ENCODE measurements at regions not wholly inside any gene's neighbourhood (a gene's known extent, or its start where the extent isn't known, plus 50 kb on each side); places are given as distances from the start of the nearest gene placed in this dataset.

DNA sequence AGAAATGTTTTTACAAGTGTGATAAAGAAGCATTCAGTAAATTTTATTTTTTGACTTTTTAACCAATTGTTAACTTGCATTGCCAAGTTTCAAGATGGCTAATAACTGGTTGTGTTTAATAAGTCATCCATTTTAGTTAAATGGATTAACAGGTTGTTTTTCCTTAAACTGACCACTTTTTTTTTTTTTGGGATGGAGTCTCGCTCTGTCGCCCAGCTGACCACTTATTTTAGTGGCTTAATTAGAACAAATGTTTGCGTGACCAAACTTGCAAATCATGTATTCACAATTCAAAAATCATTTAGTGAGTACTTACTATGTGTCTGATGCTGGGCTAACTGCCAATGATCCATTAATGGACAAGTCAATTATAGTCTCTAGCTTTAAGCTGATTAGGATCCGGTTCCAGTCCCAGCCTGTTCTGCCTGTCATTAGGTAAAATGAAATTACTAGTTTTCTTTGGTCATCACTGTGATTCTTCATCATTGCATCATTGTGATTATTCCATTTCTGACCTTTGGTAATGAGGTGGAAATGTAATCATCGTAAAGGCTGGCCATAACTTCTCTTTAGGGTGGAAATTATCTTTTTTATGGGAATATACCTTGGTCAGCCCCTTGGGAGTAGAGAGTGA, 729.2 kb upstream of the MARCKS start:
- WGBS (ENCODE audit: low lambda C conversion rate) = 70% methylated on average over 5 of the region's 5 CpGs
- no peaks in the 10 kb centered on the region for H3K27me3 ChIP-seq (ENCODE audit: insufficient read depth)
- H3K9ac ChIP-seq = no peak overlapping the region
- peaks cover 2% of the 10 kb centered on the region for H3F3A ChIP-seq (replicated peaks; ENCODE audit: insufficient read depth)
- TF ChIP-seq FOXM1 (IDR thresholded peaks at IDR 0.05; ENCODE audit: low read depth) (no peak), YY1 (IDR thresholded peaks at IDR 0.05; ENCODE audit: low read depth) (no peak), RFX5 (IDR thresholded peaks at IDR 0.05; ENCODE audit: low read length) (no peak), SIN3A (IDR thresholded peaks at IDR 0.05; ENCODE audit: borderline replicate concordance, low read depth, low read length) (no peak), IRF3 (IDR thresholded peaks at IDR 0.05; ENCODE audit: low read depth, low read length) (no peak), CTCF (IDR thresholded peaks at IDR 0.05) (no peak), EZH2phosphoT487 (IDR thresholded peaks at IDR 0.05; ENCODE audit: borderline replicate concordance, low read depth) (no peak), RAD21 (IDR thresholded peaks at IDR 0.05; ENCODE audit: low read length) (no peak), PBX3 (IDR thresholded peaks at IDR 0.05) (no peak), GATA2 (CRISPR knock-in tag; IDR thresholded peaks at IDR 0.05) (no peak), TCF12 (IDR thresholded peaks at IDR 0.05) (no peak), RCOR1 (IDR thresholded peaks at IDR 0.05; ENCODE audit: low read length) (no peak), FOXJ3 (CRISPR knock-in tag; IDR thresholded peaks at IDR 0.05) (no peak), EP300 (IDR thresholded peaks at IDR 0.05; ENCODE audit: borderline replicate concordance in 1 of 2, low read depth in 1 of 2, low read length in 1 of 2) (no peak), TAF1 (IDR thresholded peaks at IDR 0.05; ENCODE audit: borderline replicate concordance, low read depth, low read length) (no peak), POLR2AphosphoS5 (IDR thresholded peaks at IDR 0.05; ENCODE audit: low read depth, low read length) (no peak), MAX (IDR thresholded peaks at IDR 0.05; ENCODE audit: low read depth) (no peak)
- TF ChIP-seq, protein P1, sequence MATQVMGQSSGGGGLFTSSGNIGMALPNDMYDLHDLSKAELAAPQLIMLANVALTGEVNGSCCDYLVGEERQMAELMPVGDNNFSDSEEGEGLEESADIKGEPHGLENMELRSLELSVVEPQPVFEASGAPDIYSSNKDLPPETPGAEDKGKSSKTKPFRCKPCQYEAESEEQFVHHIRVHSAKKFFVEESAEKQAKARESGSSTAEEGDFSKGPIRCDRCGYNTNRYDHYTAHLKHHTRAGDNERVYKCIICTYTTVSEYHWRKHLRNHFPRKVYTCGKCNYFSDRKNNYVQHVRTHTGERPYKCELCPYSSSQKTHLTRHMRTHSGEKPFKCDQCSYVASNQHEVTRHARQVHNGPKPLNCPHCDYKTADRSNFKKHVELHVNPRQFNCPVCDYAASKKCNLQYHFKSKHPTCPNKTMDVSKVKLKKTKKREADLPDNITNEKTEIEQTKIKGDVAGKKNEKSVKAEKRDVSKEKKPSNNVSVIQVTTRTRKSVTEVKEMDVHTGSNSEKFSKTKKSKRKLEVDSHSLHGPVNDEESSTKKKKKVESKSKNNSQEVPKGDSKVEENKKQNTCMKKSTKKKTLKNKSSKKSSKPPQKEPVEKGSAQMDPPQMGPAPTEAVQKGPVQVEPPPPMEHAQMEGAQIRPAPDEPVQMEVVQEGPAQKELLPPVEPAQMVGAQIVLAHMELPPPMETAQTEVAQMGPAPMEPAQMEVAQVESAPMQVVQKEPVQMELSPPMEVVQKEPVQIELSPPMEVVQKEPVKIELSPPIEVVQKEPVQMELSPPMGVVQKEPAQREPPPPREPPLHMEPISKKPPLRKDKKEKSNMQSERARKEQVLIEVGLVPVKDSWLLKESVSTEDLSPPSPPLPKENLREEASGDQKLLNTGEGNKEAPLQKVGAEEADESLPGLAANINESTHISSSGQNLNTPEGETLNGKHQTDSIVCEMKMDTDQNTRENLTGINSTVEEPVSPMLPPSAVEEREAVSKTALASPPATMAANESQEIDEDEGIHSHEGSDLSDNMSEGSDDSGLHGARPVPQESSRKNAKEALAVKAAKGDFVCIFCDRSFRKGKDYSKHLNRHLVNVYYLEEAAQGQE (IDR thresholded peaks at IDR 0.05; ENCODE audit: low read depth, low read length) = no peak
- TF ChIP-seq, protein P2, sequence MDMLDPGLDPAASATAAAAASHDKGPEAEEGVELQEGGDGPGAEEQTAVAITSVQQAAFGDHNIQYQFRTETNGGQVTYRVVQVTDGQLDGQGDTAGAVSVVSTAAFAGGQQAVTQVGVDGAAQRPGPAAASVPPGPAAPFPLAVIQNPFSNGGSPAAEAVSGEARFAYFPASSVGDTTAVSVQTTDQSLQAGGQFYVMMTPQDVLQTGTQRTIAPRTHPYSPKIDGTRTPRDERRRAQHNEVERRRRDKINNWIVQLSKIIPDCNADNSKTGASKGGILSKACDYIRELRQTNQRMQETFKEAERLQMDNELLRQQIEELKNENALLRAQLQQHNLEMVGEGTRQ (IDR thresholded peaks at IDR 0.05; ENCODE audit: borderline replicate concordance, low read depth, low read length) = no peak
- TF ChIP-seq, protein P3, sequence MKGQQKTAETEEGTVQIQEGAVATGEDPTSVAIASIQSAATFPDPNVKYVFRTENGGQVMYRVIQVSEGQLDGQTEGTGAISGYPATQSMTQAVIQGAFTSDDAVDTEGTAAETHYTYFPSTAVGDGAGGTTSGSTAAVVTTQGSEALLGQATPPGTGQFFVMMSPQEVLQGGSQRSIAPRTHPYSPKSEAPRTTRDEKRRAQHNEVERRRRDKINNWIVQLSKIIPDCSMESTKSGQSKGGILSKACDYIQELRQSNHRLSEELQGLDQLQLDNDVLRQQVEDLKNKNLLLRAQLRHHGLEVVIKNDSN (IDR thresholded peaks at IDR 0.05; ENCODE audit: borderline replicate concordance, low read depth) = no peak
- CTCF ChIA-PET = no interaction called here
- H3K9me2 ChIP-seq = no peaks in the 10 kb centered on the region
- H3K36me3 ChIP-seq (replicated peaks in 1 of 2; ENCODE audit: control insufficient read depth in 1 of 2, insufficient read depth in 2 of 2, low read length in 1 of 2) = no peaks in the 10 kb centered on the region
- POLR2A ChIA-PET = no interaction called here
- no peak overlapping the region for H3K4me3 ChIP-seq (ENCODE audit: low read depth in 2 of 2, low read length in 1 of 2)
- no peaks in the 10 kb centered on the region for H4K20me1 ChIP-seq (ENCODE audit: insufficient read depth)
- 0 out of 2 replicates have a peak overlapping the region, but pooled peaks have one; percentile 29 for H2AFZ ChIP-seq (ENCODE audit: low read depth)
- H3K79me2 ChIP-seq (ENCODE audit: insufficient read depth) = no peaks in the 10 kb centered on the region
- H3K27ac ChIP-seq (ENCODE audit: low read depth in 2 of 2, low read length in 1 of 2) = peak overlapping the region in 1 of 2 experiments; percentile 28; a peak in 1 of 4 replicates
- no peaks in the 10 kb centered on the region for H3K9me3 ChIP-seq
- no peaks in the 10 kb centered on the region; a peak in 1 of 4 replicates for H3K4me1 ChIP-seq (ENCODE audit: control insufficient read depth in 1 of 2, insufficient read depth in 2 of 2, low read depth in 1 of 2, low read length in 1 of 2)
- H3K4me2 ChIP-seq = no peak overlapping the region
- no peak for DNase-seq

Data from SK-N-SH (cell line).